ENCODE measurements at regions not wholly inside any gene's neighbourhood (a gene's known extent, or its start where the extent isn't known, plus 50 kb on each side); places are given as distances from the start of the nearest gene placed in this dataset.

- Mint-ChIP-seq H3K27ac (ENCODE audit: unreplicated experiment) (no peak overlapping the region), H3K27me3 (ENCODE audit: unreplicated experiment) (peaks cover 29% of the 10 kb centered on the region)
Measured at GRCh38 chr5:113652161-113652560, 138.7 kb downstream of the YTHDC2 start.

GRCh38 chr5:113654828-113655227 lies 141.3 kb downstream of the YTHDC2 start:
- H3K9me3 Mint-ChIP-seq (ENCODE audit: unreplicated experiment): no peaks in the 10 kb centered on the region
- no peaks in the 10 kb centered on the region for H3K36me3 Mint-ChIP-seq (ENCODE audit: unreplicated experiment)
- H3K27ac Mint-ChIP-seq (ENCODE audit: unreplicated experiment): no peak overlapping the region
- no peak for TF ChIP-seq CTCF (IDR thresholded peaks at IDR 0.05)
- no peak overlapping the region for H3K4me3 Mint-ChIP-seq (ENCODE audit: unreplicated experiment)
- H3K27me3 Mint-ChIP-seq (ENCODE audit: unreplicated experiment): peaks cover 19% of the 10 kb centered on the region
- H3K4me1 Mint-ChIP-seq (ENCODE audit: unreplicated experiment): no peaks in the 10 kb centered on the region
- DNase-seq (ENCODE audit: extremely low spot score, unreplicated experiment): no peak

More at GRCh38 chr5:113652161-113652560, 138.7 kb downstream of the YTHDC2 start:
- no peak for TF ChIP-seq CTCF (IDR thresholded peaks at IDR 0.05)
- no peak for DNase-seq (ENCODE audit: extremely low spot score, unreplicated experiment)
- Mint-ChIP-seq H3K36me3 (ENCODE audit: unreplicated experiment) (no peaks in the 10 kb centered on the region), H3K4me3 (ENCODE audit: unreplicated experiment) (no peak overlapping the region), H3K4me1 (ENCODE audit: unreplicated experiment) (no peaks in the 10 kb centered on the region), H3K9me3 (ENCODE audit: unreplicated experiment) (no peaks in the 10 kb centered on the region)

GRCh38 chr5:113660206-113660605 lies 146.7 kb downstream of the YTHDC2 start:
- peaks cover 34% of the 10 kb centered on the region for H3K27me3 Mint-ChIP-seq (ENCODE audit: unreplicated experiment)
- no peak for TF ChIP-seq CTCF (IDR thresholded peaks at IDR 0.05)
- no peaks in the 10 kb centered on the region for H3K36me3 Mint-ChIP-seq (ENCODE audit: unreplicated experiment)
- H3K9me3 Mint-ChIP-seq (ENCODE audit: unreplicated experiment): no peaks in the 10 kb centered on the region
- H3K27ac Mint-ChIP-seq (ENCODE audit: unreplicated experiment): no peak overlapping the region
- no peak overlapping the region for H3K4me3 Mint-ChIP-seq (ENCODE audit: unreplicated experiment)
- DNase-seq (ENCODE audit: extremely low spot score, unreplicated experiment): no peak
- no peaks in the 10 kb centered on the region for H3K4me1 Mint-ChIP-seq (ENCODE audit: unreplicated experiment)

GRCh38 chr5:113660706-113661250 lies 147.3 kb downstream of the YTHDC2 start:
- Mint-ChIP-seq H3K27ac (ENCODE audit: unreplicated experiment) (no peak overlapping the region), H3K4me3 (ENCODE audit: unreplicated experiment) (no peak overlapping the region), H3K36me3 (ENCODE audit: unreplicated experiment) (no peaks in the 10 kb centered on the region), H3K9me3 (ENCODE audit: unreplicated experiment) (no peaks in the 10 kb centered on the region), H3K4me1 (ENCODE audit: unreplicated experiment) (no peaks in the 10 kb centered on the region), H3K27me3 (ENCODE audit: unreplicated experiment) (peaks cover 38% of the 10 kb centered on the region)
- no peak for TF ChIP-seq CTCF (IDR thresholded peaks at IDR 0.05)
- DNase-seq (ENCODE audit: extremely low spot score, unreplicated experiment): no peak

GRCh38 chr5:113663879-113664541 lies 150.5 kb downstream of the YTHDC2 start:
- H3K27me3 Mint-ChIP-seq (ENCODE audit: unreplicated experiment): peaks cover 55% of the 10 kb centered on the region
- DNase-seq (ENCODE audit: extremely low spot score, unreplicated experiment): no peak

More at GRCh38 chr5:113663879-113664541, 150.5 kb downstream of the YTHDC2 start:
- peak; percentile 47 for TF ChIP-seq CTCF (IDR thresholded peaks at IDR 0.05)
- no peak overlapping the region for H3K27ac Mint-ChIP-seq (ENCODE audit: unreplicated experiment)
- H3K36me3 Mint-ChIP-seq (ENCODE audit: unreplicated experiment): no peaks in the 10 kb centered on the region
- H3K9me3 Mint-ChIP-seq (ENCODE audit: unreplicated experiment): peaks cover 3% of the 10 kb centered on the region
- H3K4me1 Mint-ChIP-seq (ENCODE audit: unreplicated experiment): no peaks in the 10 kb centered on the region
- no peak overlapping the region for H3K4me3 Mint-ChIP-seq (ENCODE audit: unreplicated experiment)

Measured in osteocyte (in vitro differentiated cells).